ENCODE measurements at regions not wholly inside any gene's neighbourhood (a gene's known extent, or its start where the extent isn't known, plus 50 kb on each side); places are given as distances from the start of the nearest gene placed in this dataset.

DNA sequence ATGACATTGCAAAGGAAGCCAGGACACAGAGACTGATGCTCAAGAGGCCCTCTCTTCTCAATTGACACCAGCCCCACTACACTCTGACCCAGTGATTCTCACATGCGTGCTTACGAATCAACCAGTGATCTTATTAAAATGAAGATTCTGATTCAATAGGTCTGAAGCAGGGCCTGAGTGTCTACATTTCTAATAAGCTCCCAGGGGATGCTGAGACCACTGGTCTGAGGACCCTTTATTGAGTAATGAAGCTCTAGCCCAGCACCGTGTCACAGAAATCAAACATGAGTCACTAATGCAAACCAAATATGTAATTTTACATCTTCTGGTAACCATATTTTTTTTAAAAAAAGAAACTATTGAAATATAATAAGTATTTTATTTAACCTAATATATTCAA is 689.1 kb upstream of the LMCD1 start:
- Histone ChIP-seq H3K27ac (ENCODE audit: insufficient read depth, low read length) (no peak overlapping the region), H3K4me1 (ENCODE audit: control insufficient read depth, extremely low read depth, insufficient read depth, low read length) (no peaks in the 10 kb centered on the region), H3K4me2 (ENCODE audit: extremely low read depth, insufficient read depth, low read length) (no peak overlapping the region), H3K79me2 (ENCODE audit: control insufficient read depth, insufficient read depth, low read length) (no peaks in the 10 kb centered on the region), H3K27me3 (ENCODE audit: control insufficient read depth, insufficient read depth, low read length) (no peaks in the 10 kb centered on the region), H3K9me3 (ENCODE audit: control insufficient read depth, insufficient read depth, low read depth, low read length) (no peaks in the 10 kb centered on the region), H2AFZ (ENCODE audit: low read length) (no peak overlapping the region), H3K9ac (ENCODE audit: insufficient read depth, low read length) (no peak overlapping the region), H3K36me3 (ENCODE audit: control insufficient read depth, insufficient read depth, low read length) (no peaks in the 10 kb centered on the region), H4K20me1 (ENCODE audit: control insufficient read depth, extremely low read depth, insufficient read depth, low read length) (no peaks in the 10 kb centered on the region), H3K4me3 (replicated peaks in 1 of 4; ENCODE audit: control extremely low read depth in 1 of 4, insufficient read depth in 1 of 4, low read depth in 3 of 4, low read length in 4 of 4) (no peak overlapping the region)
- TF ChIP-seq, protein P1, sequence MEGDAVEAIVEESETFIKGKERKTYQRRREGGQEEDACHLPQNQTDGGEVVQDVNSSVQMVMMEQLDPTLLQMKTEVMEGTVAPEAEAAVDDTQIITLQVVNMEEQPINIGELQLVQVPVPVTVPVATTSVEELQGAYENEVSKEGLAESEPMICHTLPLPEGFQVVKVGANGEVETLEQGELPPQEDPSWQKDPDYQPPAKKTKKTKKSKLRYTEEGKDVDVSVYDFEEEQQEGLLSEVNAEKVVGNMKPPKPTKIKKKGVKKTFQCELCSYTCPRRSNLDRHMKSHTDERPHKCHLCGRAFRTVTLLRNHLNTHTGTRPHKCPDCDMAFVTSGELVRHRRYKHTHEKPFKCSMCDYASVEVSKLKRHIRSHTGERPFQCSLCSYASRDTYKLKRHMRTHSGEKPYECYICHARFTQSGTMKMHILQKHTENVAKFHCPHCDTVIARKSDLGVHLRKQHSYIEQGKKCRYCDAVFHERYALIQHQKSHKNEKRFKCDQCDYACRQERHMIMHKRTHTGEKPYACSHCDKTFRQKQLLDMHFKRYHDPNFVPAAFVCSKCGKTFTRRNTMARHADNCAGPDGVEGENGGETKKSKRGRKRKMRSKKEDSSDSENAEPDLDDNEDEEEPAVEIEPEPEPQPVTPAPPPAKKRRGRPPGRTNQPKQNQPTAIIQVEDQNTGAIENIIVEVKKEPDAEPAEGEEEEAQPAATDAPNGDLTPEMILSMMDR (conservative IDR thresholded peaks at IDR 0.05 in 1 of 2, IDR thresholded peaks at IDR 0.05 in 1 of 2; ENCODE audit: low read depth in 1 of 2, low read length in 2 of 2): no peak
- no peak for TF ChIP-seq EZH2 (IDR thresholded peaks at IDR 0.05; ENCODE audit: low read length, missing control alignments)
- no peak for DNase-seq (ENCODE audit: low read depth in 2 of 2)

DNA sequence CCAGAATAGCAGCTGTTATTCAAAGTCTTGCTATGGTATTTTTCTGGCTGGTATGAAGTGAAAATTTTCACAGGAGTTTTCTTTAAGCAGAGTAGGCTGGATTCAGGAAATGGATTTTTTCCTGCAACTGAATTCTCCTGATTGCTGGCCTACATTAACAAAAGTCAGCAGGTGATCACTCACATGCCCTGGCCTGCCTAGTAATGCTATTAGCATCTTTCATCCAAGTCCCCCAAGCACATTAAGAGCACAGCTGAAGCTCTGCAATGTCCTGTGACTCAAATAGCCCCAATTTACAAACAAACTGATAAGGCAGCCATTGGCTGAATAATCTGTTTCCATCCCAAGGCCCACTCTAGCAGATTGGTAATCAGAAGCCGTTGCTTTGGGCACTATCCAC is 688.3 kb upstream of the LMCD1 start:
- no peak overlapping the region for H2AFZ ChIP-seq (ENCODE audit: low read length)
- no peak overlapping the region for H3K4me3 ChIP-seq (replicated peaks in 1 of 4; ENCODE audit: control extremely low read depth in 1 of 4, insufficient read depth in 1 of 4, low read depth in 3 of 4, low read length in 4 of 4)
- H3K36me3 ChIP-seq (ENCODE audit: control insufficient read depth, insufficient read depth, low read length): no peaks in the 10 kb centered on the region
- no peaks in the 10 kb centered on the region for H3K9me3 ChIP-seq (ENCODE audit: control insufficient read depth, insufficient read depth, low read depth, low read length)
- DNase-seq (ENCODE audit: low read depth in 2 of 2): no peak
- H3K4me1 ChIP-seq (ENCODE audit: control insufficient read depth, extremely low read depth, insufficient read depth, low read length): no peaks in the 10 kb centered on the region
- H4K20me1 ChIP-seq (ENCODE audit: control insufficient read depth, extremely low read depth, insufficient read depth, low read length): no peaks in the 10 kb centered on the region
- no peak overlapping the region for H3K27ac ChIP-seq (ENCODE audit: insufficient read depth, low read length)
- H3K79me2 ChIP-seq (ENCODE audit: control insufficient read depth, insufficient read depth, low read length): no peaks in the 10 kb centered on the region
- H3K4me2 ChIP-seq (ENCODE audit: extremely low read depth, insufficient read depth, low read length): no peak overlapping the region
- H3K27me3 ChIP-seq (ENCODE audit: control insufficient read depth, insufficient read depth, low read length): no peaks in the 10 kb centered on the region
- TF ChIP-seq, protein P1 (conservative IDR thresholded peaks at IDR 0.05 in 1 of 2, IDR thresholded peaks at IDR 0.05 in 1 of 2; ENCODE audit: low read depth in 1 of 2, low read length in 2 of 2): no peak
- no peak for TF ChIP-seq EZH2 (IDR thresholded peaks at IDR 0.05; ENCODE audit: low read length, missing control alignments)
- H3K9ac ChIP-seq (ENCODE audit: insufficient read depth, low read length): no peak overlapping the region

DNA sequence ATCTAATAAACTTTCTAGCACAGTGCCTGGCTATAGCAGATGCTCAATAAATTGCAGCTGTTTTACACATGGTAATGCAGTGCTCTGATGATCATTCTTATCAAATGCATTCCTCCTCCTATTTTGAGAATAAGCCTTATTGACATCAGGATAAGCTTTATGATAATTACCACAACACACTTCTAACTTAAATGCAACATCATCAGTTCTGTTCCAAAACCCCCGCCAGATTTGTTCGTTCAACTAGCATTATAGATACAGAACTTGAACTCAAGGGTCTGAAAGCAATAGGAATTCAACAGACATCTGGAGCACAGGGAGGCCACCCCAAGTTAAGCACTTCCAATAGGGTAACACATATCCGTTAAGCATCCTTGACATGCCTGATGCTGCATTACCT is 684.4 kb upstream of the LMCD1 start:
- H3K4me1 ChIP-seq (ENCODE audit: control insufficient read depth, extremely low read depth, insufficient read depth, low read length): no peaks in the 10 kb centered on the region
- no peak overlapping the region for H3K4me3 ChIP-seq (replicated peaks in 1 of 4; ENCODE audit: control extremely low read depth in 1 of 4, insufficient read depth in 1 of 4, low read depth in 3 of 4, low read length in 4 of 4)
- no peak overlapping the region for H2AFZ ChIP-seq (ENCODE audit: low read length)
- no peaks in the 10 kb centered on the region for H3K27me3 ChIP-seq (ENCODE audit: control insufficient read depth, insufficient read depth, low read length)
- no peaks in the 10 kb centered on the region for H3K9me3 ChIP-seq (ENCODE audit: control insufficient read depth, insufficient read depth, low read depth, low read length)
- no peak for DNase-seq (ENCODE audit: low read depth in 2 of 2)
- no peak overlapping the region for H3K4me2 ChIP-seq (ENCODE audit: extremely low read depth, insufficient read depth, low read length)
- no peak overlapping the region for H3K9ac ChIP-seq (ENCODE audit: insufficient read depth, low read length)
- no peak overlapping the region for H3K27ac ChIP-seq (ENCODE audit: insufficient read depth, low read length)
- no peaks in the 10 kb centered on the region for H4K20me1 ChIP-seq (ENCODE audit: control insufficient read depth, extremely low read depth, insufficient read depth, low read length)
- H3K79me2 ChIP-seq (ENCODE audit: control insufficient read depth, insufficient read depth, low read length): no peaks in the 10 kb centered on the region
- TF ChIP-seq, protein P1 (conservative IDR thresholded peaks at IDR 0.05 in 1 of 2, IDR thresholded peaks at IDR 0.05 in 1 of 2; ENCODE audit: low read depth in 1 of 2, low read length in 2 of 2): no peak
- no peak for TF ChIP-seq EZH2 (IDR thresholded peaks at IDR 0.05; ENCODE audit: low read length, missing control alignments)
- no peaks in the 10 kb centered on the region for H3K36me3 ChIP-seq (ENCODE audit: control insufficient read depth, insufficient read depth, low read length)
